ENCODE measurements at regions not wholly inside any gene's neighbourhood (a gene's known extent, or its start where the extent isn't known, plus 50 kb on each side); places are given as distances from the start of the nearest gene placed in this dataset.

DNA sequence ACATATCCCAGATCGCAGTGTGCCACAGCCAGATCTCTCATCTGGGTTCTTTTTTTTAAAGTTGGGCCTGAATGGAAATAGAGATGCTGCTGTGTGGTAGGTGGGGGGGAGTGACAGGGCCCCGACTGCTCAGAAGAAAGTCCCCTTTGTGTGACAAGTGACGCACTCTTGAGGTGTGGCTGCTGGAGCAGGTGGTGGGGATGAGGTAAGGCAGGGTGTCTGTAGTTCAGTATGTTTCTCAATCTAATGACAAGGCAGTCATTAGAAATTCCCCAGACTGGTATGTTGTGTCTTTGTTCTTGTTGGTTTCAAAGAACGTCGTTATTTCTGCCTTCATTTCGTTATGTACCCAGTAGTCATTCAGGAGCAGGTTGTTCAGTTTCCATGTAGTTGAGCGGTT is 128.8 kb upstream of the TACR1 start:
- H3K4me3 ChIP-seq (ENCODE audit: low read depth, low read length): no peak overlapping the region
- ChIA-PET POLR2A (no interaction called here), CTCF (no interaction called here)
- H3K27me3 ChIP-seq (ENCODE audit: control insufficient read depth, insufficient read depth, low read length): no peaks in the 10 kb centered on the region
- DNase-seq (ENCODE audit: low read depth): no peak
- H3K36me3 ChIP-seq (ENCODE audit: control insufficient read depth, insufficient read depth, low read length): no peaks in the 10 kb centered on the region
- TF ChIP-seq, protein P1, sequence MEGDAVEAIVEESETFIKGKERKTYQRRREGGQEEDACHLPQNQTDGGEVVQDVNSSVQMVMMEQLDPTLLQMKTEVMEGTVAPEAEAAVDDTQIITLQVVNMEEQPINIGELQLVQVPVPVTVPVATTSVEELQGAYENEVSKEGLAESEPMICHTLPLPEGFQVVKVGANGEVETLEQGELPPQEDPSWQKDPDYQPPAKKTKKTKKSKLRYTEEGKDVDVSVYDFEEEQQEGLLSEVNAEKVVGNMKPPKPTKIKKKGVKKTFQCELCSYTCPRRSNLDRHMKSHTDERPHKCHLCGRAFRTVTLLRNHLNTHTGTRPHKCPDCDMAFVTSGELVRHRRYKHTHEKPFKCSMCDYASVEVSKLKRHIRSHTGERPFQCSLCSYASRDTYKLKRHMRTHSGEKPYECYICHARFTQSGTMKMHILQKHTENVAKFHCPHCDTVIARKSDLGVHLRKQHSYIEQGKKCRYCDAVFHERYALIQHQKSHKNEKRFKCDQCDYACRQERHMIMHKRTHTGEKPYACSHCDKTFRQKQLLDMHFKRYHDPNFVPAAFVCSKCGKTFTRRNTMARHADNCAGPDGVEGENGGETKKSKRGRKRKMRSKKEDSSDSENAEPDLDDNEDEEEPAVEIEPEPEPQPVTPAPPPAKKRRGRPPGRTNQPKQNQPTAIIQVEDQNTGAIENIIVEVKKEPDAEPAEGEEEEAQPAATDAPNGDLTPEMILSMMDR (IDR thresholded peaks at IDR 0.05; ENCODE audit: insufficient read depth, low read depth, low read length): no peak

- CTCF ChIA-PET: no interaction called here
- TF ChIP-seq, protein P1 (IDR thresholded peaks at IDR 0.05; ENCODE audit: insufficient read depth, low read depth, low read length): no peak
These were observed 128.0 kb upstream of the TACR1 start for GRCh38 chr2:75327334-75327733.

DNA sequence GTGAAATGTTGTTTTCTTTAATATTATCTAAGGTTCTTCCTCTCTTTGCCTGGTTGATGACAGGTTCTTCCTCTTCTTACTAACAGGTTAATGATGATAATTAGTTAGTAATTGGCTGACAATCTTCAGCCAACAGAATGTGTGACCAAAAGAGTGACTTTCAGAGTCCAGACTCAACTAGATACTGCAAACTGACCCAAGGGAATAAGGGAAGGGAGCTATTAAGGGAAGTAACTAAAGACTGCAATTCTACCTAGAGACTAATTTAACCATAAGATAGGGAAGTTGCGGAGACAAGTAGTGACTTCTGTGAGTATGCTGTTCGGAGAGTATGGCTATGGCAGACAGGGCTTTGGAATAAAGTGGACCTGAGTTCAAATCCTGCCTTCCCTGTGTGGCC is 127.3 kb upstream of the TACR1 start:
- TF ChIP-seq, protein P1 (IDR thresholded peaks at IDR 0.05; ENCODE audit: insufficient read depth, low read depth, low read length): no peak
- CTCF ChIA-PET: no interaction called here
- Histone ChIP-seq H3K36me3 (ENCODE audit: control insufficient read depth, insufficient read depth, low read length) (no peaks in the 10 kb centered on the region), H3K4me3 (ENCODE audit: low read depth, low read length) (no peak overlapping the region), H3K27me3 (ENCODE audit: control insufficient read depth, insufficient read depth, low read length) (no peaks in the 10 kb centered on the region)
- POLR2A ChIA-PET: no interaction called here
- no peak for DNase-seq (ENCODE audit: low read depth)

More at GRCh38 chr2:75327334-75327733, 128.0 kb upstream of the TACR1 start:
- Histone ChIP-seq H3K36me3 (ENCODE audit: control insufficient read depth, insufficient read depth, low read length) (no peaks in the 10 kb centered on the region), H3K27me3 (ENCODE audit: control insufficient read depth, insufficient read depth, low read length) (no peaks in the 10 kb centered on the region), H3K4me3 (ENCODE audit: low read depth, low read length) (no peak overlapping the region)
- DNase-seq (ENCODE audit: low read depth): no peak
- POLR2A ChIA-PET: no interaction called here

GRCh38 chr2:75325594-75325993 is 126.3 kb upstream of the TACR1 start:
- Histone ChIP-seq H3K4me3 (ENCODE audit: low read depth, low read length) (no peak overlapping the region), H3K27me3 (ENCODE audit: control insufficient read depth, insufficient read depth, low read length) (no peaks in the 10 kb centered on the region), H3K36me3 (ENCODE audit: control insufficient read depth, insufficient read depth, low read length) (no peaks in the 10 kb centered on the region)
- TF ChIP-seq, protein P1 (IDR thresholded peaks at IDR 0.05; ENCODE audit: insufficient read depth, low read depth, low read length): no peak
- ChIA-PET POLR2A (no interaction called here), CTCF (no interaction called here)
- DNase-seq (ENCODE audit: low read depth): no peak

- Histone ChIP-seq H3K36me3 (ENCODE audit: control insufficient read depth, insufficient read depth, low read length) (no peaks in the 10 kb centered on the region), H3K27me3 (ENCODE audit: control insufficient read depth, insufficient read depth, low read length) (no peaks in the 10 kb centered on the region), H3K4me3 (ENCODE audit: low read depth, low read length) (no peak overlapping the region)
- ChIA-PET CTCF (interaction anchor here (0.8 kb wide), 1 partner anchor 303 kb away, joined by 3 read pairs; no protein-coding TSS in a partner anchor), POLR2A (no interaction called here)
- TF ChIP-seq, protein P1 (IDR thresholded peaks at IDR 0.05; ENCODE audit: insufficient read depth, low read depth, low read length): no peak
- DNase-seq (ENCODE audit: low read depth): no peak
These were observed 125.6 kb upstream of the TACR1 start for GRCh38 chr2:75324861-75325284.
